Lung microvascular endothelial cell (primary cell): ENCODE measurements at regions not wholly inside any gene's neighbourhood (a gene's known extent, or its start where the extent isn't known, plus 50 kb on each side); places are given as distances from the start of the nearest gene placed in this dataset.
"Not testable (repeated sequence)": the region's sequence is repeated elsewhere in the genome, so short reads cannot be mapped to it uniquely, and the experiment has no call there.

Source experiments
- DNase-seq, 2 donors: peaks; one replicate each; pipeline versions ENCODE4 v3.0.0 to v3.0.0-alpha.2; 2010; ENCODE audit warnings: low read depth in 2 of 2

DNA sequence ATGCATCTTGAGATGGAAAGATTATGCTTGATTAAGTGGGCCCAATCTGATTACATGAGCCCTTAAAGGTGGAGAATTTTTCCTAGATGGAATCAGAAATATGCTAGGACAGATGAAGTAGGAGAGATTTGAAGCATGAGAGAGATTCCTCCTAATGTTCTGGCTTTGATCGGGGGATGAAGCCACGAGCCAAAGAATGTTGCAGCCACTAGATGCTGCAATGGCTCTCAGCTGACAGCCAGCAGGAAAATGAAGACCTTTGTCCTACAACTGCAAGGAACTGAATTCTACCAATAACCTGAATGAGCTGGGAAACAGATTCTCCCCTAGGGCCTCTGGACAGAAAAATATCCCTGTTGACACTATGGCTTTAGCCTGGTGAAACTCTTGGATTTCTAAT is 82.6 kb upstream of the ATP2B1 start:
- DNase-seq = no peak

DNA sequence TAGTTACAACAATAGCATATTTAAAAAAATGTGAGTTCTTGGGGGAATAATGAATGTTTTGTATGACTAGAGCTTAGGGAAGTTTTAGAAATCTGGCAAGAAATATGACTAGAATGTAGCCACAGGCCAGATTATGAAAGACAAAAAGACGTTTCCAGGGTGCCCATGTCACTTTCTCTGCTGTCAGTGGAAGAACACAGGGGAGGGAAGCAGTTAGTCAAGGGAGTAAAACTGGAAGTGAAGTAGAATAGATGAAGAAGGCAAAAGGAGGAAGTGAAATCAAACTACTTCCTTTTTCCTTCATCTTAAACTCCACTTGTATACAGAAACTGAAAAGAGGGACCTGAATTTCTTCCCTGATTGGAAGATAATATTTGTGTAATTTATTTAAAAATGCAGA is 81.2 kb upstream of the ATP2B1 start:
- no peak for DNase-seq

DNA sequence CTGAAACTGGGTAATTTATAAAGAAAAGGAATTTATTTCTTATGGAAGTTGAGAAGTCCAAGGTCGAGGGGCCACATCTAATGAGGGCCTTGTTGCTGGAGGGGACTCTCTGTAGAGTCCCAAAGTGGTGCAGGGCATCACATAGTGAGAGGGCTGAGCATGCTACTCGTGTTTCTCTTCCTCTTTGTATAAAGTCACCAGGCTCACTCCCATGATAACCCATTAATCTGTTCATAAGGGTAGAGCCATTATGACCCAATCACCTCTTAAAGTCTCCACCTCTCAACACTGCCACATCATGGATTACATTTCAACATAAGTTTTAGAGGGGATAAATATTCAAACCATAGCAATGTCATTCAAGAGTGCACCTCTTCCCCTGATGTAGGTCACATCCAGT is 79.1 kb upstream of the ATP2B1 start:
- no peak for DNase-seq

DNA sequence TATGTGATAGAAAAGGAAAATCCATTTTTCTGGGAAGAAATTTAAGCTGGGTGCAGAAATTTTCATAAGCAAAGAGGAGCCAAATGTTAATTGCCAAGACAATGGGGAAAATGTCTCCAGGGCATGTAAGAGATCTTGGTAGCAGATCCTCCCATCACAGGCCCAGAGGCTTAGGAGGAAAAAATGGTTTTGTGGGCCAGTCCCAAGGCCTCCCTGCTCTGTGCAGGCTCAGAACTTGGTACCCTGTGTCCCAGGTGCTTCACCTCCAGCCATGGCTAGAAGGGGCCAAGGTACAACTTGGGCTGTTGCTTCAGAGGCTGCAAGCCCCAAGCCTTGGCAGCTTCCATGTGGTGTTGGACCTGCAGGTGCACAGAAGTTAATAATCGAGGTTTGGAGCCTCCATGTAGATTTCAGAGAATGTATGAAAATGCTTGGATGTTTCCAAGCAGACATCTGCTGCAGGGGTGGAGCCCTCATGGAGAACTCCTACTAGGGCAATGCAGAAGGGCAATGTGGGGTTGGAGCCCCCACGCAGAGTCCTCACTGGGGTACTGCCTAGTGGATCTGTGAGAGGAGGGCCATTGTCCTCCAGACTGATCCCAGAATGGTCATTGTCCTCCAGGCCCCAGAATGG is 77.7 kb upstream of the ATP2B1 start:
- no peak for DNase-seq

DNA sequence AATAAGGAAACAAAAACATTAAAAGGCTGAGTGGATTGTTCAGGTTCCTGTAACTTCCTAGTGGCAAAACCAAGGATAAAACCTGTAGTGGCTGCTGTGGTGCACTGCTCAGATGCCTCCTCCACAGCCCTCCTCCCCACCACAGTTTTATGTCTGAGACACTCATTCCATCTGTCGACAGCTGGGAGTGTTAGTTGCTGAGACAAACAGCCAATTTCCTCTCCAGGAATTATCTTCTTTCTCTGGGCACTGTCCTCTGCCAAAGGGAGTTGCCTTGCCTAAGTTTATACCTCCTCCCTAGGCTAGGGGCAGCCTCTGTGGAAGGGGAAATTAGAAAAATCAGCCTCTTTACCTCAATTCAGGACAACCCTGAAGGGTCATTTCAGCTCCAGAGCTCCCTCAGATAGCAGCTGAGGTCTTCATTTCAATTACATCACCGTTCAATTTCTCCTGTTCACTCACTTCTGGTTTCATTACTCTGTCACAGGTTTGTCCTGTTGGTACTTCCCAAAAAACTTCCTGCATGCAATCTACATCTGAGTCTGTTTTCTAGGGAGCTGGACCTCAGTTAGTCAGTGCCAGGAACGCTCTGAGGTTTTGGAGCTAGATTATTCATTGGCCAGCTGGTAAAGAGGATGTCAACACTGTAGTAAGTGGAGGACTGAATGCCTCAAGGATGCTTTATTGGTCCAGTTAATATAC is 74.9 kb upstream of the ATP2B1 start:
- DNase-seq = no peak

DNA sequence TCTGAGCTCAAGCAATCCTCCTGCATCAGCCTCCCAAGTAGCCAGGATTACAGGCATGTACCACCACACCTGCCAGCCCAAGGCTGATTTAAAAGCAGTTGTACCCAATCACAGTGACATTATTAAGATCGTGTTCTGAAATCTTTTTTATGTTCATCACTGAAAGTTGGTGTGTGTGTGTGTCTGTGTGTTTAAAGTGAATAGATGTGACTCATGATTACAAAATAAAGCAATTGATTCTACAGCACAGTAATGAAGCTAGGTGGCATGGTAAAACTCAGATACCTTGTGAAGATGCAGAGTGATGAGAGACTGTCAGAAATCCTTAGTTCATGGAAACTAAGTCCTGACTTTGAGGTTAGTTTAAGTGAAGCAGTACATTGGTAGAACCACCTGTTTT is 74.2 kb upstream of the ATP2B1 start:
- DNase-seq = no peak

DNA sequence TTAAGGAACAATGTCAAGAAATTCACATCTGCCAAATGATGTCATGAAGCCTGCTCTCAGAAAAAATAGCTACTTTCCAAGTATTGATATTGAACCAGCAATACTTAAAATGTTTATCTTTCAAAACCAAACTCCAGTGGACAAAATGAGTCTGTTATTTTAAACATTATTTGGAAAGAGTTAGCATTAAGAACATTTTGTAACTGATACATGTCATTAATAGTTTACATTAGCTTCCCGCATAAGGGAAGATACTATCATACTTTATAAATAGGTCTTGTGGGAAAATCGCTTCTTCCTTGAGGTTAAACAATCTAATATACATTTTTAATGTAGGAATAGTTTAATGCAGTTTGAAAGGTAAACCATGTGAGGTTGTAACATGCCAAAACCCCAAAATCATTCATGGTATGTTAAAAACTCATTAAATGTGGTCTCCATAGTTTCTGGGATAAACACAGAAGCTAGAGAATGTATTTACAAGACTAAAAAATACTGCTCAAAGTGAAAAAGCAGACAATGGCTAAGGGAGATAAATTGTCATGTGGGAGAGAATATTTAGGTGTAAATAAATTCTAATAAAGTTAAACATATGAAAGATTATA is 73.4 kb upstream of the ATP2B1 start:
- no peak for DNase-seq

DNA sequence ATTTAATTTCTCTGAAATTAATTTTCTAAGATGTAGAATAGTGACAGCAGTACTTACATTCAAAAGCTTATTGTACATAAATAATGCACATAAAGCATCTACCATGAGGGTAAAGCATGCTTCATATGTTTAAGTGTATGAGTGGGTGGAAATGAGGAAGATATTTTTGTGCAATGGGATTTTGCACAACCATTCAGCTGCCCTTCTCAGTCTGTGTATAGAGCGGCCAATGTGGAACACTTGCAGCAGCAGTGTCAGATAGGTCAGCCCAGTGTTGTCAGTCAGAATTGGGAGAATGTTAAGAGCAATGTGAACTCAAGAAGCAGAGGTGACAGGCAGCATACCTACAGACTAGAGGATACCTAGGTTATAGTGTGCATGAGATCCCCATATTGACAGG is 72.5 kb upstream of the ATP2B1 start:
- no peak for DNase-seq

DNA sequence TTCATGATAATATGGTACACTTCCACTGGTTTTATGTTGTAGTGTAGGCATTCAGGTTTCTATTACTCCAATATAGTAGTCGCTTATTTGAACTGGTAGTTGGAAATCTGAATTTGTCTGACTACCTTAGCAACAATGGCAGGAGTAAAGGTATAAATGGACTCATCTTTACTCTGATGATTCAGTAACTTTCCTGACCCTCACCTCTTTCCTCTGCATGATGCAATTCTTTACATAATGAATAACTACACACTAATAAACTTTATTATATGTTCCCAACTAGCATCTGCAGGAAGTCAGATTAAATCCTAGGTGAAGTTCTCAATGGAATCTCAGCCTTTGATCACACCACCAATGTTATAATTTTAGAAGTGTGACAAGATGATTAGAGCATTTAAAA is 70.5 kb upstream of the ATP2B1 start:
- no peak for DNase-seq

DNA sequence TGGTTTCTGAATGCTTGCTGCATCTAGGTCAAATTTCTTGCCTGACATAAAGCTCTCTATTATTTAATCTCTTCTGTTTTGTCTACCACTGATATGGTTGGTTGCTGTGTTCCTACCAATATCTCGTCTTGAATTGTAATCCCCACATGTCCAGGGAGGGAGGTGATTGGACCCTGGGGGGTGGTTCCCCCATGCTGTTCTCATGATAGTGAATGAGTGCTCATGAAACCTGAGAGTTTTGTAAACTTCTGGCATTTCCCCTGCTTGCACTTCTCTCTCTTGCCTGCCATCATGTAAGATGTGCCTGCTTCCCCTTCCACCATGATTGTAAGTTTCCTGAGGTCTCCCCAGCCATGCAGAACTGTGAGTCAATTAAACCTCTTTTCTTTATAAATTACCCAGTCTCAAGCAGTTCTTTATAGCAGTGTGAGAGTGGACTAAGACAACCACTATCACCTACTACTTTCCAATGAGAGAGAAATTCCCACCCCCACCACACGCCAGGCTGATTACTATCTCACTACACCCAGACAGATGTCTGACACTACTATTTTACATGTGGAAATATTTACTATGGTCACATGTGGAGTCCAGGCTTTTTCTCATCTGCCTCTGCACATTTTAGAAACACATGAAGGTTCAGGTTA is 69.2 kb upstream of the ATP2B1 start:
- DNase-seq = no peak

DNA sequence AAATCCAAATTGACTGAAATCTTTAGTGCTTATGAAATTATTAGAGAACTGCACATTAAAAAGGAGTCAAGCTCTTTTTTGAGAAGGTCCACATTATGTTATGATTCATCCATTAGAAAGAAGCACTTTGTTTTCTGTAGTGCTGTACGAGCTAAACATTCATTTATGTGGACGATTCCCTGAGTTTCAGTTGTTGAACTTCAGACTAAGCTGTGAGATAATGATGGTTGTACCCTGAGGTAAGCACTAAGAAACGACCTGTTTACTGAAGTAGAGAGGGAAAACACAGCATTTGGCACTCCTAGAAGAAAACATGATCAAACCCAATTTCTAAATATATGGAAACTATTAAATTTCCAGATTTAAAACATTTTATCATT is 67.3 kb upstream of the ATP2B1 start:
- DNase-seq = no peak

DNA sequence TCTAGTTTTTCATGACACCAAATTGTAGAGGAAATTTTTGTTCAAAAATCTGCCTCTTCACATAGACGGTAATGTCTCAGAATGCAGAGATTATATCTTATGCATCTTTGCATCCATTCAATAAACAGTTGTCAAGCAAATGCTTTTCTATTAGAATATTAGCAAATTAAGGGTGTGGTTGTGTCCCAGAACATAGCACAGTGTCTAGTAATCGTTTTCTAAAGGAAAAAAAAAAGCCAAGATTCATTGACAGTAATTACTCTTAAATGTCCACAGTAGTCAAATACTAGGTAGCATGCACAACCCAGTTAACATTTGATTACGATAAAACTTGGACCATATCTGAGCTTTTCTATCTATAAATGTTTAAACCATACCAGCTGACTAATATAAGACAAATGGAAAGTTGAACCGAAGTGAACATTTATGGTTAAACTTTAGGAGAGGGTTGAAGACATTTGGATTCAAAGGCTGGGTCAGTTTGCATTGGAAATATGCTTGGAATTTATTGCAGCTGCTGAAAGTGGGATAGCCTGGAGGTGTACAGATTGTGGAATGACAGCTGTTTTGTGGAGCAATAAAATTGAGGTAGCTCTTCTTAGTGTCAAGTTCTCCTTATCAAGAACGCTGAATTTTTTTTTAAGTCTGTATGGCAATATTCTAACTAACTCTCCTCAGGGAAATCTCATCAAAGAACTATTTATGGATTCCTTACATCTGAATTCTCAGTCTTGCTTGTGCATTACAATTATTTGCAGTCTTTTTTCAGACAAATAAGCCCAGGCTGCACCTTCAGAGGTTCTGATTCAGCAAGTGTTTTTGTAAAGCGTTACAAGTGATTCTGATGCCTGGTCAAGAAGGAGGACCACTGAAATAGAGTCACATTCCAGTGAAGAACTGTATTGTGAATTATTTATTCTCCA is 66.7 kb upstream of the ATP2B1 start:
- no peak for DNase-seq

DNA sequence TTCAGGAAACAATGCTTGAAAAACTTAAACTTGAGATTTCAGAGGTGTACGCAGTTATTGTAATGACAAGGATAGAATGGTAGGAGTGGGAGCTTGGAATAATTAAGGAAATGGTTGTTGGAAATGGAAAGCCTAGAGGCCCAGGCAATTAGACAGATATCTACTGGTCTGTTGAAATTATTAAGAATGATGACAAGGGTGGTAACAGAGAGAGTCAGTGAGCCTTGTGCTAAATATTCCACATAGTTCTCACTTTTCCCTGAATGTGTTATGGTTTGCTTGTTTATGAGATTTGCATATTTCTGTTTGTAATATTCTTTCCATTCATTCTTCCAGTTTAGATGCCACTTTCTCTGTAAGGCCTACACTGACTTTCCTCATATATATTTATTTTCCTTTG is 66.0 kb upstream of the ATP2B1 start:
- no peak for DNase-seq

DNA sequence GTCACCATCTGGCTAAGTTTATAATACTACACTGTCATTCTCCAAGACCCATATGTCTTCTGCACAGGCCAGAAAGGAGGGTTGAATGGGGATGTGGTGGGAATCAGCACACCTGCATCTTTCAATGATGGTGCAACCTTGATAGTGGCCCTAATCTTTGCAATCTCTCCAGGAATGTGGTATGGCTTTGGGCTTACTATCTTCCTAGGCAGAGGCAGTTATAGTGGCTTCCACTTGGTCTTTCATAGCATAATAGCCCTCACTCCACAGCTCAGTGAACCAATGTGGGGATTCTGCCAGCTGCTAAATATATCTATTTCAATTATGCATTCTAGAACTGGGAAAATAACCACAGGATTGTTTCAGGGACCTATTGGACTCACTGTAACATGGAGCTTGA is 61.8 kb upstream of the ATP2B1 start:
- no peak for DNase-seq

DNA sequence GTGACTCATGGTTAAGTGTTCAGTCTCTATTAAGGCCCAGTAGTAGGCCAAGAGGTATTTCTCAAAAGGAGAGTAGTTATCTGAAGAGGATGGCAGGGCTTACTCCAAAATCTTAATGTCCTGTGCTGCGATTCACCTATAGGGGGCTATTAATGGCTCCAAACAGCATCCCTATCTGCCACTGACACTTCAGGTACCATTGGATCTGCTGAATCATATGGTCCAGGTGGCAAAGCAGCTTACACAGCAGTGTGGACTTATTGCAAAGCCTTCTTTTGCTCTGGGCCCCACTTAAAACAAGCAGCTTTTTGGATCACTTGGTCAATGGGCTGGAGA is 60.8 kb upstream of the ATP2B1 start:
- no peak for DNase-seq

DNA sequence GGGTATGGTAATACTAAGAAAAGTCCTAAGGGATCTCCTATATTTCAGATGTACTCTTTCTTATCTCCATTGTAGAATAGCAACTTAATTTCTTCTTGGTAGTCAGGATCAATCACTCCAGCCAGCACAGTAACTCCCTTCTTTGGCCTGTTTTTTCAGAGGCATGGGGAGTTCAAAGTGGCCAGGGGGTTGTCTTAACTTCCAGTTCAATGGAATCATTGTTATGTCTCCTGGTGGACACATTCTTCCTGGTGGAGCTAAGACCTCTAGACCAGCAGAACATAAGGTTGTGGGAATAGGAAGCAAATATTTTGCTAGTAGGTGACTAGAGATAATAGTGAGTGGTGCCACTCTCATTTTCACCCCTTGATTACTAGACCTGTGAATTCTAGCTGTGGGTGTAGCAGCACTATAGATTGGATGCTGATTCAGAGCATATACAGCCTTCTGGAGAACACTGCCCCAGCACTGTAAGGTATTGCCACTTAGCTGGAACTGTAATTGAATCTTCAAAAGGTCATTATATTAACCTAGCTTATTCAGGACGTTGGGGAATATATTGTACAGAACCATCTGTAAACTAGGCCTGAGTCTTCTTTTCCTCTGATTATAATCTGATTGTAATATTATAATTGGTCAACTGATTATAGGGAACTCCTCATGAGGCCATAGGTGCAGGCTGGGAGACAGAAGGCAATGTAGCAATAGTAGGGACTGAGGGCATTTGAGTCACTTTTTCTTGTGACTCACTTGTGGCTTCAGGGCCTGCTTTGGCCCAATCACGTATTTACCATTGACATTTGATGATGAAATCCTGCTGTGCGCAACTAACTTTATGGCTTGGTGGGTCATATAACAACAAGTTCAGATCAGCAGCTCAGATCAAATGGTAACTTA is 60.2 kb upstream of the ATP2B1 start:
- peak in 1 of 2 donors; percentile 3 for DNase-seq

DNA sequence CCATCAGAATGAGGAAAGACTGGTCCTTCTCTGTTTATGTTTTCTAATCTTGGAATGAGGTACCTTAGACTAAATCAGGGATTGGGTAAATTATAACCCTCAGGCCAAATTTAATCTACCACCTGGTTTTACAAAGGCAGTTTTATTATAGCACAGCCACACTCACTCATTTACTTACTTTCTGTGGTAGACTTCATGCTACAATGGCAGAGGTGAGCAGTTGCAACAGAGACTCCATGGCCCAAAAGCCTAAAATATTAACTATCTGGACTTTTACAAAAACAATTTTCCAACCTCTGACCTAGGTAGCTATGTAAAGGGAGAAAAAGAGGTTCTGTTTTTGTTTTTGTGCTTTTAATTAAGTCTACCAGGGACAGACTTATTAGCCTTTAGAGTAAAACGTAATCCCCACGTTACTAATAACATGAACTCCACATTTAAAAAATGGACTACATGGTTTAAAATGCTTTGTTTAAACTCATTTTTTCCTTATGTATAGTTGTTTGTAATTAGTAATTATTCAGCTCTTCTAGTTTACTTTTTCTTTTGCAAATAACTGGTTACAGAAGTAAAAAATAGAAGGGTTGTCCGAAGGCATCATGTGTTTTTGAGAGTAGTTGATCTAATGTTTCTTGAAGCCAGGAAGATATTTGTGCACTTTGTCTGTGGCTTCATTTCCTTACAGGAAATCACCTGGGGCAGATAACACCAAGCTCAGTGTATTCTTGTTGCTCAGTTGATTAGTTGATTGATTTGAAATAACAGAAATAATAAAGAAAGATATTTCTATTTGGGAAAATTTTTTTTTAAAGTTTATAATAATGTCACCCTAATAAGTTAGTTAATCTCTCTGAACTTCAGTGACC is 57.6 kb upstream of the ATP2B1 start:
- no peak for DNase-seq

DNA sequence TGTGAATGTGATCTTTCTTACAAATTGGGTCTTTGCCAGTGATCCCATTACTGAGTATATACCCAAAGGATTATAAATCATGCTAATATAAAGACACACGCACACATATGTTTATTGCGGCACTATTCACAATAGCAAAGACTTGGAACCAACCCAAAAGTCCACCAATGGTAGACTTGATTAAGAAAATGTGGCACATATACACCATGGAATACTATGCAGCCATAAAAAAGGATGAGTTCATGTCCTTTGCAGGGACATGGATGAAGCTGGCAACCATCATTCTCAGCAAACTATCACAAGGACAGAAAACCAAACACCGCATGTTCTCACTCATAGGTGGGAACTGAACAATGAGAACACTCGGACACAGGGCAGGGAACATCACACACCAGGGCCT is 55.5 kb upstream of the ATP2B1 start:
- not testable (repeated sequence) for DNase-seq

DNA sequence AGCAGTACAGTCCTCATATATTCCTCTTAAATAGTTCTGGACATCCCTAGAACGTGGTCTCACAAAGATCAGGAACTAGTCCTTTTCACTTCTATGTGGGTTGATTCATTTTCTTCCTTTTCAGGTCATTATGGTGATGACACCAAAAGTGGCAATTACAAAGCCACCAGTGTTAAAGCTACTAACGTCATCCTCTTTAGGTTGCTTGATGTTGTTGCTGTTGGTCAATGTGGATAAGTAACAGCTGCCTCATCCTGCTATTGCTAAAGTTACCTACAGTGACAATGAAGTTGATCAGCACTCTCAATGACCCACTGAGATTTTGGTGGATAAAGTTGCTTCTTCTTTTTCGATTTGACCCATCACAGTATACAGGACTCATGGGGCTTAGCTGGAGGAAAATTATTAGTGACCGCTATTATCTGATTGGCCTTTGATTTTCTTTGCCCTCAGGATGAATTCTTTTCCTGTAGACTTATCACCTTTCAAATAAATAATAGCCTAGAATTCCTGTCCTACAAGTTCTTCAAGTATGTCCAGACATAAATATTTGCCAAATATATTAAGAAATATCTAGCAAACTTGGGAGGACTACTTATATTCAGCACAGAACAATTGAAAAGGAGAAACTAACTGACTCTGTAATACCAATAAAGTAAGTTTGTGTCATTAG is 54.0 kb upstream of the ATP2B1 start:
- no peak for DNase-seq
